HCEC 1CT (cell line): ENCODE measurements at regions not wholly inside any gene's neighbourhood (a gene's known extent, or its start where the extent isn't known, plus 50 kb on each side); places are given as distances from the start of the nearest gene placed in this dataset.

Experiments
- DNase-seq: peaks from one replicate; pipeline ENCODE4 v3.0.0-alpha.2; 2017

- DNase-seq = no peak
Measured at GRCh38 chr2:120576509-120577474, 158.9 kb upstream of the GLI2 start.

GRCh38 chr2:120577721-120578295 lies 157.9 kb upstream of the GLI2 start:
- no peak for DNase-seq

GRCh38 chr2:120578576-120579352 lies 156.9 kb upstream of the GLI2 start:
- DNase-seq = no peak

GRCh38 chr2:120579916-120580685 lies 155.6 kb upstream of the GLI2 start:
- DNase-seq = no peak

GRCh38 chr2:120580709-120581108 lies 155.0 kb upstream of the GLI2 start:
- no peak for DNase-seq

GRCh38 chr2:120583121-120583520 lies 152.5 kb upstream of the GLI2 start:
- DNase-seq = no peak

GRCh38 chr2:120583851-120584570 lies 151.7 kb upstream of the GLI2 start:
- DNase-seq = no peak

- no peak for DNase-seq
Measured at GRCh38 chr2:120586507-120587278, 149.0 kb upstream of the GLI2 start.

- DNase-seq = no peak
Measured at GRCh38 chr2:120587279-120587996, 148.2 kb upstream of the GLI2 start.

- no peak for DNase-seq
Measured at GRCh38 chr2:120587997-120588336, 147.7 kb upstream of the GLI2 start.

GRCh38 chr2:120589771-120590608 lies 145.7 kb upstream of the GLI2 start:
- DNase-seq = peak; percentile 94

GRCh38 chr2:120590841-120591240 lies 144.8 kb upstream of the GLI2 start:
- no peak for DNase-seq

- DNase-seq = no peak
Measured at GRCh38 chr2:120591572-120591971, 144.1 kb upstream of the GLI2 start.

- DNase-seq = no peak
Measured at GRCh38 chr2:120592084-120592483, 143.6 kb upstream of the GLI2 start.

- DNase-seq = no peak
Measured at GRCh38 chr2:120593921-120594686, 141.6 kb upstream of the GLI2 start.

GRCh38 chr2:120594856-120595685 lies 140.6 kb upstream of the GLI2 start:
- no peak for DNase-seq

- no peak for DNase-seq
Measured at GRCh38 chr2:120595739-120596138, 139.9 kb upstream of the GLI2 start.
